Vagina (tissue), 2 donors: ENCODE measurements at regions not wholly inside any gene's neighbourhood (a gene's known extent, or its start where the extent isn't known, plus 50 kb on each side); places are given as distances from the start of the nearest gene placed in this dataset.

ENCODE experiments used
- POLR2A ChIP-seq, 2 donors: fragments of 450-650 bp; IDR thresholded peaks; one replicate each; pipeline ENCODE4 v1.6.1; 2017; ENCODE audit warnings: antibody characterized with exemption in 2 of 2, mild to moderate bottlenecking in 2 of 2, moderate library complexity in 2 of 2
- POLR2AphosphoS5 ChIP-seq, 2 donors: sonication (generic); formaldehyde crosslinking; IDR thresholded peaks; one replicate each; pipeline ENCODE4 v1.9.0; 2017; ENCODE audit warnings: antibody characterized with exemption in 2 of 2, mild to moderate bottlenecking in 2 of 2, low read depth in 1 of 2; ENCODE audit not compliant: insufficient read depth in 1 of 2
- TF ChIP-seq, protein P1 (sequence below), 3 experiments: fragments of 450-650 bp in 2 of 3; fragments of 200-600 bp in 1 of 3; sonication (generic) in 1 of 3; IDR thresholded peaks; one replicate each; pipeline ENCODE4 v1.5.1; 2017 to 2019; ENCODE audit warnings: antibody characterized with exemption in 3 of 3, mild to moderate bottlenecking in 2 of 3, moderate library complexity in 2 of 3

GRCh38 chr3:176079785-176080184 is 1117.5 kb downstream of the TBL1XR1 start:
- TF ChIP-seq, protein P1, sequence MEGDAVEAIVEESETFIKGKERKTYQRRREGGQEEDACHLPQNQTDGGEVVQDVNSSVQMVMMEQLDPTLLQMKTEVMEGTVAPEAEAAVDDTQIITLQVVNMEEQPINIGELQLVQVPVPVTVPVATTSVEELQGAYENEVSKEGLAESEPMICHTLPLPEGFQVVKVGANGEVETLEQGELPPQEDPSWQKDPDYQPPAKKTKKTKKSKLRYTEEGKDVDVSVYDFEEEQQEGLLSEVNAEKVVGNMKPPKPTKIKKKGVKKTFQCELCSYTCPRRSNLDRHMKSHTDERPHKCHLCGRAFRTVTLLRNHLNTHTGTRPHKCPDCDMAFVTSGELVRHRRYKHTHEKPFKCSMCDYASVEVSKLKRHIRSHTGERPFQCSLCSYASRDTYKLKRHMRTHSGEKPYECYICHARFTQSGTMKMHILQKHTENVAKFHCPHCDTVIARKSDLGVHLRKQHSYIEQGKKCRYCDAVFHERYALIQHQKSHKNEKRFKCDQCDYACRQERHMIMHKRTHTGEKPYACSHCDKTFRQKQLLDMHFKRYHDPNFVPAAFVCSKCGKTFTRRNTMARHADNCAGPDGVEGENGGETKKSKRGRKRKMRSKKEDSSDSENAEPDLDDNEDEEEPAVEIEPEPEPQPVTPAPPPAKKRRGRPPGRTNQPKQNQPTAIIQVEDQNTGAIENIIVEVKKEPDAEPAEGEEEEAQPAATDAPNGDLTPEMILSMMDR (IDR thresholded peaks at IDR 0.05): no peak
- no peak for TF ChIP-seq POLR2AphosphoS5 (IDR thresholded peaks at IDR 0.05; ENCODE audit: insufficient read depth in 1 of 2, low read depth in 1 of 2)
- no peak for TF ChIP-seq POLR2A (IDR thresholded peaks at IDR 0.05)
